Colonic mucosa (tissue), 4 donors: ENCODE measurements at regions not wholly inside any gene's neighbourhood (a gene's known extent, or its start where the extent isn't known, plus 50 kb on each side); places are given as distances from the start of the nearest gene placed in this dataset.
A peak's percentile ranks its signal among the peaks of the same experiment; 100 is the strongest.

Experiments
- DNase-seq: peaks from one replicate; pipeline ENCODE4 v3.0.0-alpha.2; 2020
- H3K27ac ChIP-seq: fragments of 200-600 bp; one replicate; pipeline ENCODE4 v1.8.0; 2021
- H3K27me3 ChIP-seq: fragments of 200-600 bp; one replicate; pipeline ENCODE4 v1.8.0; 2021
- H3K36me3 ChIP-seq: fragments of 200-600 bp; one replicate; pipeline ENCODE4 v1.8.0; 2021
- H3K4me1 ChIP-seq: fragments of 200-600 bp; one replicate; pipeline ENCODE4 v1.8.0; 2021; ENCODE audit warnings: mild to moderate bottlenecking
- H3K4me3 ChIP-seq: fragments of 200-600 bp; one replicate; pipeline ENCODE4 v1.8.0; 2021
- H3K9ac ChIP-seq, 2 donors: one replicate each; pipeline ENCODE4 v1.7.0; 2013; ENCODE audit warnings: control low read depth in 2 of 2, low read depth in 2 of 2, low read length in 2 of 2
- H3K9me3 ChIP-seq: fragments of 200-600 bp; one replicate; pipeline ENCODE4 v1.8.0; 2021
- intact Hi-C: fragments of 100-400 bp; cut with DNase I; formaldehyde crosslinking; loops from one replicate; pipeline ENCODE4 v1.14.1; 2022
- TF ChIP-seq, protein P1 (sequence below): fragments of 200-600 bp; IDR thresholded peaks from one replicate; pipeline ENCODE4 v1.8.0; 2022; ENCODE audit warnings: antibody characterized with exemption, mild to moderate bottlenecking
- donor health status: healthy.
- donor health status: DM: no; HTN: no; CAD: no.
- donor health status: DM: no; HTN: no; CAD: no.

DNA sequence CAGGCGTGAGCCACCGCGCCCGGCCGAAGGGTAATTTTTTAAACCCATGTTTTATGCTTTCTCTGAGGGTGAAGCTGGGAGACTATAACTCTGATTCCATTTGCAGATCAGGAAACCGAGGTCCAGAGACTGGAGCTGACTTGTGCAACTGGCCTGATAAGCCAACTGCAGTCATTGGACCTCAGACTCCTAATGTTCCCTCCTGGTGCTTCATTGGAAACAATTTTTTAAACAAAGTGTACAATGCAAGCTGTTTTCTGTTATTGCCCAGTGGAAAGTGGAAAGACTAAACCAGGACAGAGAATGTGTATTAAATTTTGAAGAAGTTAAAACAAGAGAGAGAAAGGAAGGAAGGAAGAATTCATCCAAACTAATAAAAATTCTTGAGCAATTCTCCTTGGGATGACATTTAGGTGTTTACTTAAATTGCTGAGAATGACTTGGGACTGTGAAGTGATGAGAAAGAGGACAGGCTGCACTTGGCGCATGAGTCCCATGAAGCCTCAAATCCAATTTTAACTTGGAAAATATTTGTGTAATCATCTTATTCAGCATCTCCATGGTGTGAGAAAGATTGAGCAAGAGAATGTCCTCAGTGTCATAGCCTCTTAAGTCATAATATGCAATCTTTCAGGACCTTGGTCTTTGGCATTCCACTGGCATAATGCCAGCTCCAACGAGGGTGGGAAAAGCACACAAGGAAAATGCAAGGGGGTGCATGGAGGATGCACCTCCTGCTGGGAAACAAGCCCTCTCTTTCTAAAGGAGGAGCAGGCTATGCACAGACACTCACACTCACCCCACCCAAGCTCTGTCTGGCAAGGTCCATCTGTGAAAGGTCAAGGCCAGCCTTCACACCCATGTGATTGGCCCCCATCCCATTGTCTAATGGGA lies 342.0 kb downstream of the SIPA1L2 start:
- peaks cover 4% of the 10 kb centered on the region for H3K4me1 ChIP-seq
- intact Hi-C loops = no loop called here
- no peaks in the 10 kb centered on the region for H3K36me3 ChIP-seq
- no peaks in the 10 kb centered on the region for H3K9me3 ChIP-seq
- H3K27me3 ChIP-seq = no peaks in the 10 kb centered on the region
- no peak overlapping the region for H3K4me3 ChIP-seq
- peak; percentile 36 for DNase-seq
- no peak overlapping the region for H3K27ac ChIP-seq
- TF ChIP-seq, protein P1, sequence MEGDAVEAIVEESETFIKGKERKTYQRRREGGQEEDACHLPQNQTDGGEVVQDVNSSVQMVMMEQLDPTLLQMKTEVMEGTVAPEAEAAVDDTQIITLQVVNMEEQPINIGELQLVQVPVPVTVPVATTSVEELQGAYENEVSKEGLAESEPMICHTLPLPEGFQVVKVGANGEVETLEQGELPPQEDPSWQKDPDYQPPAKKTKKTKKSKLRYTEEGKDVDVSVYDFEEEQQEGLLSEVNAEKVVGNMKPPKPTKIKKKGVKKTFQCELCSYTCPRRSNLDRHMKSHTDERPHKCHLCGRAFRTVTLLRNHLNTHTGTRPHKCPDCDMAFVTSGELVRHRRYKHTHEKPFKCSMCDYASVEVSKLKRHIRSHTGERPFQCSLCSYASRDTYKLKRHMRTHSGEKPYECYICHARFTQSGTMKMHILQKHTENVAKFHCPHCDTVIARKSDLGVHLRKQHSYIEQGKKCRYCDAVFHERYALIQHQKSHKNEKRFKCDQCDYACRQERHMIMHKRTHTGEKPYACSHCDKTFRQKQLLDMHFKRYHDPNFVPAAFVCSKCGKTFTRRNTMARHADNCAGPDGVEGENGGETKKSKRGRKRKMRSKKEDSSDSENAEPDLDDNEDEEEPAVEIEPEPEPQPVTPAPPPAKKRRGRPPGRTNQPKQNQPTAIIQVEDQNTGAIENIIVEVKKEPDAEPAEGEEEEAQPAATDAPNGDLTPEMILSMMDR = no peak
- no peak overlapping the region for H3K9ac ChIP-seq

DNA sequence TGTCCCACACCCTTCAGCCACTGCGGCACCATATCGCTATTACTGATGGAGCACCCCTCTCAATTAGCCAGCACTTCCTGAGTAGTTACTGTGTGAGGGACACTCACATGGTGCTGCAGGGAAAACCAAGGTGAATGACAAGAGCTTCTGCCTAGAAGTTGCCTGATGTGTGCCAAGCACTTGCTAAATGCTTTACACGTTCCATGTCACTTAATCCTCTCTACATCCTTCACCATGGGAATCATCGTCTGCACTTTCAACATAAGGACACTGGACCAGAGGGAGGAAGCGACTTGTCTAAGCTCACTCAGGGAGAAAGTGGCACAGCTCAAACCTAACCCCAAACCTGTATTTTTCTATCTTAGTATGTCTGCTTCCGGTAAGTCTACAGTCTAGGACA lies 344.8 kb downstream of the SIPA1L2 start:
- Histone ChIP-seq H3K9me3 (no peaks in the 10 kb centered on the region), H3K4me1 (no peaks in the 10 kb centered on the region), H3K9ac (no peak overlapping the region), H3K4me3 (no peak overlapping the region), H3K27ac (no peak overlapping the region), H3K27me3 (no peaks in the 10 kb centered on the region), H3K36me3 (no peaks in the 10 kb centered on the region)
- intact Hi-C loops = no loop called here
- no peak for DNase-seq
- TF ChIP-seq, protein P1 = no peak

DNA sequence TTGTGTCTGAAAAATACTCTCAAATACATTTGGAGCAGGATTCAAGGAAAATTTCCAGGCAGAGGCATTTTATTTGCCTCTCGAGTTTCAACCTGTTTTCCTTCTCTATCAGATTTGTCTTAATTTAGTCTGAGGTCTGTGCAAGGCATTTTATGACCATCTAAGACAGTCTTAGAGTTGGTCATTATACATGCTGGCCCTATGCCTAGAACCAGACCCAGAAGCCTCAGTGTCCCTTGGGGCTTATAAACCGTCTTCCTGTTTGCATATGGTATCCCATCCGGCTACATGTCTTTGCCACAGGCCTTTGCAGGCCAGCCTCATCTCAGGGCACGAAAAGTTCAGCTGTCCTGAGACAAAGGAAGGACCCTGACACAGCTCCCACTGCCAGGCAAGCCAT lies 346.1 kb downstream of the SIPA1L2 start:
- no peaks in the 10 kb centered on the region for H3K36me3 ChIP-seq
- H3K4me1 ChIP-seq = no peaks in the 10 kb centered on the region
- H3K9ac ChIP-seq = no peak overlapping the region
- H3K9me3 ChIP-seq = no peaks in the 10 kb centered on the region
- TF ChIP-seq, protein P1 = no peak
- no peaks in the 10 kb centered on the region for H3K27me3 ChIP-seq
- no peak overlapping the region for H3K27ac ChIP-seq
- no peak overlapping the region for H3K4me3 ChIP-seq
- DNase-seq = no peak
- intact Hi-C loops = no loop called here

DNA sequence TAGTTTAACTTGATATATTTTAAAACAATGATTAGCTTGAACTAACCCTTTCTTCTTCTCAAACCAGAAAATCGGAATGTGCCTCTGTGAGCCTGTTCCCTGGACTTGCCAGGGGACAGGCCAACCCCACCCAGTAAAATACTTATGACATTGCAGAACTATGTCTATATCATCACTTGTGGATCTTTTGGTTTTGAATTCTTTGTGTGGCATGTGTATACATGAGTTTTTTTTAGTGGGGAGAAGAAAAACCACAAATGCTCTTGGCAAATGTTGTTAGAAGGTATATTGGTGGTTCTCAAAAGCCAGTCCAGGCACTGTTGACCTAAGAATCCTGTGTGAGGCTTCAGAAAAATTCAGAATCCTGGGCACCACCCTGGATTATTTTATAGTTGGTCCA lies 347.4 kb downstream of the SIPA1L2 start:
- TF ChIP-seq, protein P1 = no peak
- Histone ChIP-seq H3K4me1 (no peaks in the 10 kb centered on the region), H3K27ac (no peak overlapping the region), H3K4me3 (no peak overlapping the region), H3K27me3 (no peaks in the 10 kb centered on the region), H3K36me3 (no peaks in the 10 kb centered on the region), H3K9ac (no peak overlapping the region), H3K9me3 (no peaks in the 10 kb centered on the region)
- intact Hi-C loops = no loop called here
- no peak for DNase-seq

DNA sequence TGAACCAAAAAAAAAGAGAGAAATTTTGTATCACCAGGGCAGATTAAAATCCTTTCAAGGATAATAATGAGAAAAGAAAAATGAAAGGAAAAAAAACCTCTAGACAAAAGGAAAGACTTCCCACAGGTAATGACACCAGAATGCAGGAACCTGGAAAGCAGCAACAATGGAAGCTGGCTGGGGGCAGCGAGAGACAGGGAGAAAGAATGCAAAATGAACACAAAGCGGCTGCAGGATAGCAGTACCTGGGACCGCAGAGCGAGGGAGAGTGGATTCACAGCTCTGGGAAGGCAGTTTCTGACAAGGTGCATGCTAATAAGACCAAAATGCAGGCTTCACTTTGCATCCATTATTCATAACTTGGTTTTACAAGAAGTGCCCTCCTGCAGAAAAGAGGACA lies 349.0 kb downstream of the SIPA1L2 start:
- no peak overlapping the region for H3K27ac ChIP-seq
- no peaks in the 10 kb centered on the region for H3K9me3 ChIP-seq
- no peak for DNase-seq
- no peaks in the 10 kb centered on the region for H3K27me3 ChIP-seq
- intact Hi-C loops = no loop called here
- H3K36me3 ChIP-seq = no peaks in the 10 kb centered on the region
- no peak overlapping the region for H3K9ac ChIP-seq
- H3K4me1 ChIP-seq = no peaks in the 10 kb centered on the region
- no peak overlapping the region for H3K4me3 ChIP-seq
- TF ChIP-seq, protein P1 = no peak
